HUES64 (cell line): ENCODE measurements at regions not wholly inside any gene's neighbourhood (a gene's known extent, or its start where the extent isn't known, plus 50 kb on each side); places are given as distances from the start of the nearest gene placed in this dataset.

Experiments used
- H3K27ac ChIP-seq: 2 replicates; pipeline ENCODE4 v1.7.0; 2013; ENCODE audit warnings: low read depth, low read length, inconsistent platforms
- H3K27me3 ChIP-seq: 2 replicates; pipeline ENCODE4 v1.6.1; 2013; ENCODE audit warnings: mild to moderate bottlenecking, low read length; ENCODE audit not compliant: insufficient read depth
- H3K36me3 ChIP-seq: 2 replicates; pipeline ENCODE4 v1.6.1; 2013; ENCODE audit warnings: mild to moderate bottlenecking, low read length; ENCODE audit not compliant: insufficient read depth
- H3K4me1 ChIP-seq: 2 replicates; pipeline ENCODE4 v1.6.1; 2013; ENCODE audit warnings: mild to moderate bottlenecking, low read length, moderate library complexity; ENCODE audit not compliant: insufficient read depth
- H3K4me3 ChIP-seq: 2 replicates; pipeline ENCODE4 v1.5.1; 2013; ENCODE audit warnings: mild to moderate bottlenecking, low read length, moderate library complexity
- H3K9ac ChIP-seq: 2 replicates; pipeline ENCODE4 v1.6.1; 2013; ENCODE audit warnings: mild to moderate bottlenecking, low read depth, low read length
- H3K9me3 ChIP-seq: 2 replicates; pipeline ENCODE4 v1.6.1; 2013; ENCODE audit warnings: low read depth, low read length; ENCODE audit not compliant: insufficient read depth
- whole genome bisulfite sequencing: fragments of 150-250, 120-280 bp; methylation state at CpG from one replicate; pipeline ENCODE4 v1.1.7; 2013; ENCODE audit warnings: missing lambda C conversion rate; 5-methylcytosine and 5-hydroxymethylcytosine counted together

- no peaks in the 10 kb centered on the region for H3K9me3 ChIP-seq
Measured at GRCh38 chr22:48753752-48754517, 1073.7 kb downstream of the BRD1 start.

GRCh38 chr22:48753381-48753730 lies 1074.3 kb downstream of the BRD1 start:
- H3K9ac ChIP-seq, result no peak overlapping the region
- H3K4me1 ChIP-seq, result no peaks in the 10 kb centered on the region
- no peak overlapping the region for H3K27ac ChIP-seq
- WGBS, result 97% methylated on average over 10 of the region's 10 CpGs
- H3K9me3 ChIP-seq, result no peaks in the 10 kb centered on the region
- H3K4me3 ChIP-seq, result no peak overlapping the region
- H3K36me3 ChIP-seq, result no peaks in the 10 kb centered on the region
- H3K27me3 ChIP-seq, result no peaks in the 10 kb centered on the region

More at GRCh38 chr22:48753752-48754517, 1073.7 kb downstream of the BRD1 start:
- Histone ChIP-seq H3K36me3 (no peaks in the 10 kb centered on the region), H3K4me3 (no peak overlapping the region), H3K27me3 (no peaks in the 10 kb centered on the region), H3K9ac (no peak overlapping the region), H3K4me1 (no peaks in the 10 kb centered on the region), H3K27ac (no peak overlapping the region)
- WGBS, result 92% methylated on average over 25 of the region's 25 CpGs

DNA sequence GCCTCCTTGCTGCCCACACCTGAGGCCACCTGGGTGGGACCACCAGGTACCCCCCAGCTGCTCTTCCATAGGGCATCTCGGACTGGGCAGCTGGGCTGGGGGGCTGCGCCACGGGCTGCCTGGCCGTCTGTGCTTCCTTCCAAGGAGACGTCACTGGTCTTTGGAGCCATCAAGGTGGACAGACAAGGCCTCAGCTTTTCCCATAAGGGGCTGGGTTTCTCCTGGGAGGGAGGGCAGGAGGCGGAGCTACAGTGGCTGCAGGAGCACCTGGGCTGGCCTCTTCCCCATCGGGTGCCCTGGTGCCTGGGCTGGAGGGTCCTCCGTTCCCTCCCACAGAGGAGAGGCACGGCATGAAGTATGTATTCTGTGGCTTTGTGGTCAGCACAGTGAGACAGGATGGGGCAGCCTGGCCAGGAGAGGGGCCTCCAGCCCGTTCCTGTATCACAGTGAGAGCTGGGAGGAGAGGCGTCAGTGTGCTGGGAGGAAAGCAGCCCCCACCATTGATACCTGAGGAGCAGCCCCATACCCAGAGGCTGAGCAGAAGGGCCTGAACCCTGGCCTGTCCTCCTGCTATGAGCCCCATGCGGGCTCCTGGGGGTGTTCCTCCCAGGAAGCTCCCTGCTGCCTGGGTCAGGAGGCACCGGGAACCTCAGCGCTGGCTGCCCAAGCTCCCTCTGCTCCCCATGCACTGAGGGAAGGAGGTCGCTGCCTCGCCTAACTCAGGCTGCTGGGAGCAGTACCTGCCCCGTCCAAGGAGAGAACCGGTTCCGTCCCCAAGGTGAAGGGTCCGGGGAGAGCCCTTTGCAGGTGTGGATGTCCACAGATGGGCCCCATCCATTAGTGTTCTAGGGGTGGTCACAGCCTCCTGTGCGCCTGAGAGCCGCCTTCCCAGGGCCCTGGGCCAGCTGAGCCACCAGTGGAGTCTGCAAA lies 1075.0 kb downstream of the BRD1 start:
- Histone ChIP-seq H3K9me3 (no peaks in the 10 kb centered on the region), H3K27ac (no peak overlapping the region), H3K27me3 (no peaks in the 10 kb centered on the region), H3K9ac (no peak overlapping the region), H3K4me1 (no peaks in the 10 kb centered on the region), H3K36me3 (no peaks in the 10 kb centered on the region), H3K4me3 (no peak overlapping the region)
- WGBS, result 89% methylated on average over 22 of the region's 22 CpGs

DNA sequence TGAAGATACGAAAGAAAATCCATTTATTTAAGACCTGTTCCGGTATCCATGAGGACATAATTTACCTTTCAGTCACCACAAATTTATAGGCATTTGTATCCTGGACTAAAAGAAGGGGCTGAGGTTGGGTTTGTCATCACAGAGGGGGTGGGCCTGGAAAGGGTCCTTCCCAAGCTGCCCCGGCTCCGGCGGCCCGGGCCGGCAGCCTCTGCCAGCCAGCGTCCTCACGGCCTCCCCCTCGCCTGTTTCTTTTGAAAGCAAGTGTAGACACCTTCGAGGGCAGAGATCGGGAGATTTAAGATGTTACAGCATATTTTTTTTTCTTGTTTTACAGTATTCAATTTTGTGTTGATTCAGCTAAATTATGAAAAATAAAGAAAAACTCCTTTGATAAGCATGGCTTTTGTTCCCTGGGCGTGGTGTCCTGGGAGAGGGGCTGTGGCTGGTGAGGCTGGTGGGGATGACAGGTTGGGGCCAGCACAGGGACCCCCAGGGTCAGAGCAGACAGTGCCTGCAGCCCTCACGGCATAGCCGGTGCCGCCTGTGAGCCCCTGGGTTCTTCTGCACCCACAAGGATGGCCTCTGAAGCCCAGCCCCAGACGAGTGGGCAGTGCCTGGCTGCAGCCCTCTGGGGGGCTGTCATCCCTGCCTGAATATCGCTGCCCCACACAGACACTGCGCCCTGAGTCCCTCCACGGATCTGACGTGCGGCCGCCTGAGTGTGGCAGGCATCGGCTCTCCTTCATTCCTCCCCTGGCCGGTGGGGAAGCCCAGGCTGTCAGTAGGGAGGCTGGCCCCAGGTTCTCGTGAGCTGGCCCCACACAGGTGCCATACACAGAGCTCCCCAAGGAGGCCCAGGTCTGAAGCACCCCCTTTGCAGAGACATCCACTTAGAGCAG lies 1075.9 kb downstream of the BRD1 start:
- H3K4me1 ChIP-seq, result no peaks in the 10 kb centered on the region
- no peaks in the 10 kb centered on the region for H3K9me3 ChIP-seq
- no peak overlapping the region for H3K27ac ChIP-seq
- WGBS, result 95% methylated on average over 26 of the region's 26 CpGs
- H3K36me3 ChIP-seq, result no peaks in the 10 kb centered on the region
- H3K9ac ChIP-seq, result no peak overlapping the region
- no peak overlapping the region for H3K4me3 ChIP-seq
- H3K27me3 ChIP-seq, result no peaks in the 10 kb centered on the region

DNA sequence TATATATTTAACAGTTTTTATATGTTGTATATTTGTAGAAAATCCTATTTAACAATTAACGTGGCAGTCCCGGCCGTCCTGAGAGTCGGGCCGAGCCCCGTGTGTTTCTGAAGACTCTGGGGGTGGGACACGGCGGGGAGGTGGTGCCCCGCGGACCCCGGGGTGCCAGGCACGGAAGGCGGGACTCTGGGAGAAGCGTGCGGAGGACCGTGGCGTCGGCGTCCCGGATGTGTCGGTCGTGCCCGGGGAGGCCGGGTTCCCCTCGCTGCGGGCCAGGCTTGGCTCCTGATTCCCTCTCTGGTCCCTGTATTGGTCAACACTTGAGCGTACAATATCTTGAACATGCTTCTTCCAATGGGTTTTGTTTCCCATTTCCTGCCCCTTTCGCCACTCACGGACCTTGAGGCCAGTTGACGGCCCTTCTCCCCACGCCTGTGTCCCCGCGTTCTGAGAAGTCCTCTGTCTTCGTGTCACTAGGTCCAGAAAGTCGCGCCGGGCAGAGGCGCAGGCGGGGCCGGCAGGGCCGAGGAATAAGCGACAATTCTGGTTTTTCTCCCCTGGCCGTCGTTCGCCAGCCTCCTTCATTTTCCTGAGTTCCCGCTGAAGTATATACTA lies 1076.7 kb downstream of the BRD1 start:
- WGBS, result 96% methylated on average over 46 of the region's 46 CpGs
- no peaks in the 10 kb centered on the region for H3K36me3 ChIP-seq
- no peak overlapping the region for H3K9ac ChIP-seq
- H3K9me3 ChIP-seq, result no peaks in the 10 kb centered on the region
- H3K4me1 ChIP-seq, result no peaks in the 10 kb centered on the region
- H3K4me3 ChIP-seq, result no peak overlapping the region
- H3K27ac ChIP-seq, result no peak overlapping the region
- no peaks in the 10 kb centered on the region for H3K27me3 ChIP-seq

- H3K27me3 ChIP-seq, result no peaks in the 10 kb centered on the region
- H3K4me3 ChIP-seq, result no peak overlapping the region
- H3K27ac ChIP-seq, result no peak overlapping the region
- H3K4me1 ChIP-seq, result no peaks in the 10 kb centered on the region
- H3K9me3 ChIP-seq, result no peaks in the 10 kb centered on the region
- 95% methylated on average over 27 of the region's 27 CpGs for WGBS
- H3K36me3 ChIP-seq, result no peaks in the 10 kb centered on the region
- H3K9ac ChIP-seq, result no peak overlapping the region
Measured at GRCh38 chr22:48750282-48750681, 1077.4 kb downstream of the BRD1 start.

DNA sequence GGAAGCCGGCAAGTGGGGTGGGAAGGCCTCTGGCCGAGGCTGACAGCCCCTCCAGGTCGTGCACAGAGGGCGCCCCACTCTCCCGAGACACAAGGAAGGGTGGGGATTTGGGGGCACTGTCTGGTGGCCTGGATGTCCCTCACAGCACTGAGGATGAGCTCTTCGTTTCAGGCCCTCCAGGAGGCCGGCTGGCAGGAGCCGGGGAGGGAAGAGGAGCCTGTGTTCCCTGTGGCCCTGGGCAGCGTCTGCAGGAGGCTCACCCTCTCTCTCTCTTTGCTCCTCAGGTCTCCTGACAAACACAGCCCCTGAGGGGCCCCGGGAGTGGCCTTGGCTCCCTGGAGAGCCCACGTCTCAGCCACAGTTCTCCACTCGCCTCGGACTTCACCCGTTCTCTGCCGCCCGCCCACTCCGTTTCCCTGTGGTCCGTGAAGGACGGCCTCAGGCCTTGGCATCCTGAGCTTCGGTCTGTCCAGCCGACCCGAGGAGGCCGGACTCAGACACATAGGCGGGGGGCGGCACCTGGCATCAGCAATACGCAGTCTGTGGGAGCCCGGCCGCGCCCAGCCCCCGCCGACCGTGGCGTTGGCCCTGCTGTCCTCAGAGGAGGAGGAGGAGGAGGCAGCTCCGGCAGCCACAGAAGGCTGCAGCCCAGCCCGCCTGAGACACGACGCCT lies 1078.0 kb downstream of the BRD1 start:
- Histone ChIP-seq H3K4me3 (no peak overlapping the region), H3K9me3 (no peaks in the 10 kb centered on the region), H3K36me3 (no peaks in the 10 kb centered on the region), H3K9ac (no peak overlapping the region), H3K27ac (no peak overlapping the region), H3K4me1 (no peaks in the 10 kb centered on the region), H3K27me3 (no peaks in the 10 kb centered on the region)
- 95% methylated on average over 37 of the region's 37 CpGs for WGBS

DNA sequence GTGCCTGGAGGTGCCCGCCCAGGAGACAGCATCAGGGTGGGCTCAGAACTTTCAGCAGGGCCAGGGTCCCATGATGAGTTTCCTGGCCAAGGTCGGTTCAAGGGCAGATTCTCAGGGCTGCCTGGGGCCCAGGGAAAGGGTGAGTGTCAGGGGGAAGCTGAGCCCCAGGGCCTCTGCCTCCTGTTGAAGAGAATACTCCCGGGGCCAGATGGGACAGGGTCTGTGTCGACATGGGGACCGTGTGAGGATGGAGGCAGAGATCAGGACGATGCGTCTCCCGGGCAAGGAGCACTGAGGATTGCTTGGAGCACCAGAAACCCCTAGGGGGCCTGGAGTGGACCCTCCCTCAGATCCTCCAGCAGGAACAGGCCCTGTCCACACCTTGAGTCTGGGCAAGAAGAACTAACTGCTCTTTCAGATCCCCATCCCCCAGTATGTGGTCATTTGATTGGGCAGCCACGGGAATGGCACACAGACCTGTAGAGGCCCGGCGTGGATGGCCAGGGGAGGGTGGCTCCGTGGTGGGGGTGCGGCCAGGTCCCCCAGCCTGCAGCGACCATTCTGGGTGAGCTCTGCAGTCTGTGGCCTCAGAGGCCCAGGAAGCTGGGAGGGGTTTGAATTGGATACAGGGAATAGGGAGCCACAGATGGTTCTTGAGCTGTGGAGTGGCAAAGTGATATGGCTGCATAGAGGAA lies 1078.7 kb downstream of the BRD1 start:
- H3K27ac ChIP-seq, result no peak overlapping the region
- no peak overlapping the region for H3K4me3 ChIP-seq
- 90% methylated on average over 14 of the region's 14 CpGs for WGBS
- H3K4me1 ChIP-seq, result no peaks in the 10 kb centered on the region
- no peaks in the 10 kb centered on the region for H3K9me3 ChIP-seq
- no peak overlapping the region for H3K9ac ChIP-seq
- no peaks in the 10 kb centered on the region for H3K36me3 ChIP-seq
- no peaks in the 10 kb centered on the region for H3K27me3 ChIP-seq

- WGBS, result 96% methylated on average over 20 of the region's 20 CpGs
- Histone ChIP-seq H3K27ac (no peak overlapping the region), H3K27me3 (no peaks in the 10 kb centered on the region), H3K9me3 (no peaks in the 10 kb centered on the region), H3K36me3 (no peaks in the 10 kb centered on the region), H3K4me1 (no peaks in the 10 kb centered on the region), H3K4me3 (no peak overlapping the region), H3K9ac (no peak overlapping the region)
Measured at GRCh38 chr22:48748113-48748859, 1079.4 kb downstream of the BRD1 start.
